Glomerular visceral epithelial cell (primary cell): ENCODE measurements at regions not wholly inside any gene's neighbourhood (a gene's known extent, or its start where the extent isn't known, plus 50 kb on each side); places are given as distances from the start of the nearest gene placed in this dataset.

ENCODE experiments used
- DNase-seq: peaks from one replicate; pipeline ENCODE4 v3.0.0-alpha.2; 2016; ENCODE audit errors: extremely low spot score

DNA sequence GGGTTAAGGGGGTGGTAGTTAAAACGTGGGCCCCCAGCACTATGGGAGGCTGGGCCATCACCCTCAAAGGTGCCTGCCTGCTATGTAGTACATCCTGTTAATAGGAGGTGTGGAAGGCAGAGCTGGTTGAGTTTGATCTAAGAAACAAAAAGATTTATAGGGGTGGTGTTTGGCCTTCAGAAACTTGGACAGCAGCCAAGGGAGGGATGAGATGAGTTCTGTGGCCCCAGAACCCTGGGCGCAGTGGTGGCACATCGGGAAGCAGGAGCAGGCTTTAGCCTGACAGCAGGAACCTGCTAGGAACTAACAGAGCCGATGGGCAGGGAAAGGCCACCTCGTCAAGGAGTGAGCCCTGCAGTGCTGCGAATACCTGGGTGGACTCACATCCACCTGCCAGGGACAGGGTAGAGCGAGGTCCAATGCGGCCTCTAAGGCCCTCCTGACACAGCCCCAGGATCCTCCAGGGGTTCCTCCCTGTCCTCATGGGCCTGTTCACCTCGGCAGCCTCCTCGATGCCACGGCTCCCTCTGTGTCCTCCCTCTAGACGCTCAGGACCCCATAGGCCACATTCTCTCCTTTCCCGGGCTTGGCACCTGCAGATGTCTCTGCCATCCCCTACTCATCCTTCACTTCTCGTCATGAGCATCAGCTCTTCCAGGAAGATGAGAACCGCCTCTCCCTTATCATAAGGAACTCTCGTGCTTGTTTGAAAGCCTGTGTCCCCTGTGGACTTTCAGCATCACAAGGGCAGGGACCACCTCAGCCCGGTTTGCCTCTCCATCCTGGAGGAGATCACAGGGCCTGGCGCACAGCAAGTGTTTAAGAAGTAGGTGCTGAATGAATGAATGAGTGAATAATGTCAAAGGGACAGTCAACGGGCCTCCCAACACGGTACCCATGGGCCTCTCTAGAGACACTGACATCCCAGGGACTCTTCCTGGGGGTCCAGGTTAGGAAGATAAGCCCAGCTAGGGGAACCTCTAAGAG, 103.5 kb upstream of the TNRC6C start:
- no peak for DNase-seq

DNA sequence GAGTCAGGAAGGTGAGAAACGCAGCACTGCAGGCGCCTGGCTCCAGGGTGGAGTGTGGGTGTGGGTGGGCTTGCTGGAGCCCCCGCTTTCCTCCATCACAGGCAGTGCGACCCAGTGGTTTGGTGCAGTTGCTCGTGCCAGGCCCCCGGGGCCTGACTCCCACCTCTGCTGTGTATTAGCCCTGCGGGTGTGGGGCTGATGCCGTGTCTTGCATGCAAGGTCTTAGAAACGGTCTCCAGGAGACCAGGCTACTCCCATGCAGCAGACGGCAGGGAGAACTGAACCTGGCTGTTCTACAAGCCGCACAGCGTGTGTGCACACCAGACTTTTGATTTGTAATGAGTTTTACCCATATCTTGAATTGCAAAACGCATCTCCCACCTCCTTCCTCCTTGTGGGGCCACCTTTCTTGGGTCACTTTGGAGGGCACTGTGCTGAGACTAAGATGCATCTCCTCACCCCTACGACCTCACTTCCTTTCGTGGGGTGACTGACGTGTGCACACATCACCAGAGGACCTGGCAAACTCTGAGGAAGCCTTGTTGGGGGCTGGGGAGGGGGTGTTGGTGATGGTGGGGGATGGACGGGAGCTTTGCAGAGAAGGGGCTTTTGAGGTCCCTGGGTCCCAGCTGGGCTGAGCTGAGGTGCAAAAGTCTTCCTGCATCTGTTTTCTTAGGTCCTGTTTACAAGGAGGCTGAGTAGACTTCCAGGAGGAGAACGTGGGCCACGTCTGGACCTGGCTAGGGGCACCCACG, 101.8 kb upstream of the TNRC6C start:
- DNase-seq = no peak

DNA sequence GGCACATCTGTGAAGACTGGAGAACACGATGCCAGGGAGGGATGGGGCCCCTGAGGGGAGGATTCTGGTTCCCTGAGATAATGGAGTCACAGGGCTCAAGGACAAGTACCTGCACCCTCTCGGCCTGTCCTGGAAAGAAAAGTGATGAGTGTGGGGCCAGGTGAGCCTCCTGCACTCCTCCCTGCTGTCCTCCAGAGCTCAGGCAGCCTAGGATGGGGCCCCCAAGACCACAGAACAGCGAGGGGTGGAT, 101.3 kb upstream of the TNRC6C start:
- no peak for DNase-seq

DNA sequence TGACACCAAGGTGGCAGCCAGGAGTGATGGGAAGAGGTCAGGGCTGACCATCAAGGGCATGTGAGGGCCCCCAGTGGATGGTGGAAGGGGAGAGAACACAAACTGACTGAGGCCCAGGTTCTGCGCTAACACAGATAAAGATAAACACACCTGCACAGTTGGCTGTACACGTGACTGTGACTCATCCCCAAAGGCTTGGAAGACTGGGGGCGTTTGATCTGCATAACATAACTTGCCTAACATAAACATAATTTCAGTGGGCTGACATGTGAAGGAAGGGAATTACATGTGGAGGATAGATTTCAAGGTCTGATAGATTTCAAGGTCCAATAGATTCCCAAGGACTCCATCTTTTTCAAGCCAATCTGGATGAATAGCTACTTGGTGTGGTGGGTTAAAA, 100.9 kb upstream of the TNRC6C start:
- no peak for DNase-seq

DNA sequence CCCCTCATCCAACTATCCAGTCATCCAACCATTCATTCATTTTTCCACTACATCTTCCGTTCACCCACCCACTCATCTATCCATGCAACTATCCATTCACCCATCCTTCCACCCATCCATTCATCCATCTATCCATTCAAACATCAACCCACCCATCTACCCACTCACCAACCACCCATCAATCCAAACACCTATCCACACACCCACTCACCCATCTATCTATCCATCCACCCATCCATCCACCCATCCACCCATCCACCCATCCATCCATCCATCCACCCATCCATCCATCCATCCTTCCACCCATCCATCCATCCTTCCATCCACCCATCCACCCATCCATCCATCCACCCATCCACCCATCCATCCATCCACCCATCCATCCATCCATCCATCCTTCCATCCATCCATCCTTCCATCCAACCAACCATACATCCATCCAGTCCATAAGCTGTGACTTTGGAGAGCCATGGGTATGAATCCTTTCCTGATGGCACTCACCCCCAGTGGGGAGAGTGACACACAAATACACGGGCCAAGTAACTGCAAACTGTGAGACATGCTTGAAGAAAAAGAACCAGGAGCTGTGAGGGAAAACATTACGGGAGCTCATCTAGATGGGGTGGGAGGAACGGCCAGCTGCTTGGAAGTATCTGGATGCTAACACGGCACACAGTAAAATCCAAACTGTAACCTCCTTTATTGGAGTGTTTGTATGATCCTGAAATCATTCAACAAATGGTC, 100.0 kb upstream of the TNRC6C start:
- DNase-seq = no peak

DNA sequence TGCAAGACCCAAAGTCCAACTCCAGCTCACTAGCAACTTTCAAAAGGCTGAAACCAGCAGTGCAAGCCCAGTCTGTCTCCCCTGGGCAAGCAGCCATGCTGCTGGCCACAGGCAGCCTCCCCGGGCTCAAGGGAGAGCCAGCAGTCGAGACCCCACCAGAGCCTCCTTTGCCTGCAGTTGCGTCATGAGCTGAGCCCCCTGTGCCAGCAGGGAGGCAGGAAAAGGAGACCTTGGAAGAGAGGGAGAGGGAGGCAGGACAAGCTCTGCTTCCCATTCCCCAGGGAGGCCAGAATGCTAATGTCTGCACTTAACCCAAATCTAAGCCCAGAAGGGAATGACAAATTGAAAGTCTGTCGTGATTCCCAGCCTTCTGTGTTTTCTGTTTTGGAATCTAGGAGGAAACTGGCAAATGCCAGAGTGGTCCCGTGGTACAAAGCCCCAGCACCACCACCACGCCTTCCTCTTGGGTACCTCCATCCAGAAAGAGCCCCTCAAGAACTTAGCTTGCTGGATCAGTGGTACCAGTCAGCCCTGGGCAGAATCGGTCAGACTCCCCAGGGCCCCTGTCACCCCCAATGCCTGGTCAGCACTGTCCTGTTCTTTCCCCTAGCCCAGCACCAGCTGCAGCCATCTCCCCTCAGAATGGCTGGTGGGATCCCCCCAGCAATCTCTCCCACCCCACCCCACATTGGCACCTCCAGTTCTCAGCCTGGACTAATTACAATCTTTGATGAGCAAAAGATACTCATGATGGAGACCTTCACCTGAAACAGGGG, 99.3 kb upstream of the TNRC6C start:
- no peak for DNase-seq

DNA sequence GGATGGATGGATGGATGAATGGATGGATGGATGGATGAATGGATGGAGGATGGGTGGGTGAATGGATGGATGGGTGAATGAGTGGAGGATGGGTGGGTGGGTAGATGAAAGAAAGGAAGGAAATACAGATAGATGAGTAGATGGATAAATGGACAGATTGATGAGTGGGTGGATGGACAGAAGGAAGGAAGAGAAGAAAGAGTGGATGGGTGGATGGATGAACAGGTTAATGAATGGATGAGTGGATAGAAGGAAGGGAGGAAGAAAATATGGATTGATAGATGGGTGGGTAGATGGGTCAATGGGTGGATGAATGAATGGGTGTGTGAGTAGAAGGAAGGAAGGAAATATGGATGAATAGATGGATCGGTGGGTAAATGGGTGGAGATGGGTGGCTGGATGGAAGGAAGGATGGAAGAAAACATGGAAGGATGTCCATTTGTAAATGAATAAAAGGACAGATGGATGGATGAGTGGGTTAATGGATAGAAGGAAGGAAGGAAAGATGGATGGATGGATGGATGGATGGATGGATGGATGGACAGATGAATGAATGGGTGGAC, 97.3 kb upstream of the TNRC6C start:
- DNase-seq = no peak

DNA sequence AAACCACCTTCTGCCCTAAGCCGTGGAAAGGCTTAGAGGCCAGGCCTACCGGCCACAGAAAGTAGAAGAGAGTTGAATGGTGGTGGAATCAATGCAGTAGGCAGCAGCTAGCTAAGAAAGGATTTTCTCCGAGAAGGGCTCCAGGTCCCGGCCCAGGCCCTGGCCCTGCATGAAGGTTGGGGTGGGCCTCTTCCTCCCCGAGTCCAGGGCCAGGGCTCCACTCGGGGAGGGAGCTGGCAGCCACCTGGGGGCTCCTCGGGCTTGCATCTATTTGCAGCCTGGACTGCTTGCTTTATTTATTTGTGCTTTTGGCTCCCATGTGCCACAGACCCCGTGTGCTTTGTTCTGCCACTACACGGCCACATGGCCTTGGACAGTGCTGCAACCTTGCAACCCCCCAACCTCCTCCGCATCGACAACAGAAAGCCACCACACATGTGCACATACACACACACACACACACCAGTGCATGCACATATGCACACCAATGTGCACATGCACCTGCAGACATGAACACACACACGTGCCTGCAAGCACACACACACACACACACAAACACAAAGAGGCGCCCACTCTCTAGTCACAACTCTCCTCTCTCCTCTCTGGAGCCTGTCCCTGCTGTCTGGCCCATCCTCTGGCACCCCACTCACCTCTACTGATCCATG, 96.4 kb upstream of the TNRC6C start:
- no peak for DNase-seq

DNA sequence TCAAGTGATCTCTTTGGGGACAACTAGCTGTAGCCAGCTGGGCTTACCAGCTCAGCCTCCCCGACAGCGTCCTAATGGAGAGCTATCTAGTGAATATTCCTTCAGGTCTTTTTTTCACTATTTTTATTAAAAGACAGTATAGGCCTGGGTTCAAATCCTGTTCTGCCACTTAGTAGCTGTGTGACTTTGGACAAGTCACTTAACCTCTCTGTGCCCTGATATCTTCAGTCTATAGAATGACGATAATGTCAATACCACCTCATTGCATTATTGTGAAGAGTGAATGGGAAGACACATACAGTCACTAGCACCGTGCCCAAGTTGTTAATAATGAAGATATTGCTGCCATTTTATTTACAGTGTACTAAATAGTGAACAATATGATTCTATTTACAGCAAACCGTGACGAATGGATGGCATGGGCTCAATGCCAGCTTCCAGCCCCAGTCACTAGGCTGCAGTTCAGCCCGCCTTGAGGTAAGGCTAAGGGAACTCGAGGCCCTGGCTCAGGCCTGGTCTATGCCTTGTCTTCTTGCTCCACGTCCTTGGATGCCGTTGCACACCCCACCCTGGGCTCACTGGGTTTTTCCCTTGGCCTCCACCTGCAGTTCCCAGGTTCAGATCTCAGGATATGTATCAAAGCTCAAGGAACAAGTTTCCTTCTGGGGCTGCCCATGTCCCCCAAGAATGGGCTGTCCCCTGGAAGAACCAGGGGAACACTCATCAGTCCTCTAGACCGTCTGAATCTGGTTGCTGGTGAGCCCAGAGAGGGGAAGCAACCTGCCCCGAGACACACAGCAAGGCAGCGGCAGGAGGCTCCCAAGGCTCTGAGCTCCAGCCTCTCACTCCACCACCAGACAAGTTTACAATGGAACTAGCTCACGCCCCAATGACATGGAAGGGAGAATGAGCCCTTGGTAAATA, 95.4 kb upstream of the TNRC6C start:
- no peak for DNase-seq

DNA sequence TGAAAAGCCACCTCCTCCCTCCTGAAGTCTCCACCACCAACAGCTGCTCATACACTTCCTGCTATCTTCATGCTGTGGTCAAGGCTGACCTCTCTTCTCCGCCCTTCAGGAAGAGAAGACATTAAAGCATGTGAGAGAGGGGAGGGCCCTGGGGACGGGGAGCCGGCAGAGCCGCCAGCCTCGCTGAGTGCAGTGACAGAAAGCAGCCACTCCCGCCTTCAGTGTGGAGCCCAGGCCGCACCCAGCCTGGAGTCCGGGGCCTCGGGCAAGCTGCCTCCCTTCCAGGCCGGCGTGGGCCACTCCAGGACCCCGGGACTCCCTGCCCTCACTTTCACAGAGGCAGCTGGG, 94.7 kb upstream of the TNRC6C start:
- DNase-seq = no peak

DNA sequence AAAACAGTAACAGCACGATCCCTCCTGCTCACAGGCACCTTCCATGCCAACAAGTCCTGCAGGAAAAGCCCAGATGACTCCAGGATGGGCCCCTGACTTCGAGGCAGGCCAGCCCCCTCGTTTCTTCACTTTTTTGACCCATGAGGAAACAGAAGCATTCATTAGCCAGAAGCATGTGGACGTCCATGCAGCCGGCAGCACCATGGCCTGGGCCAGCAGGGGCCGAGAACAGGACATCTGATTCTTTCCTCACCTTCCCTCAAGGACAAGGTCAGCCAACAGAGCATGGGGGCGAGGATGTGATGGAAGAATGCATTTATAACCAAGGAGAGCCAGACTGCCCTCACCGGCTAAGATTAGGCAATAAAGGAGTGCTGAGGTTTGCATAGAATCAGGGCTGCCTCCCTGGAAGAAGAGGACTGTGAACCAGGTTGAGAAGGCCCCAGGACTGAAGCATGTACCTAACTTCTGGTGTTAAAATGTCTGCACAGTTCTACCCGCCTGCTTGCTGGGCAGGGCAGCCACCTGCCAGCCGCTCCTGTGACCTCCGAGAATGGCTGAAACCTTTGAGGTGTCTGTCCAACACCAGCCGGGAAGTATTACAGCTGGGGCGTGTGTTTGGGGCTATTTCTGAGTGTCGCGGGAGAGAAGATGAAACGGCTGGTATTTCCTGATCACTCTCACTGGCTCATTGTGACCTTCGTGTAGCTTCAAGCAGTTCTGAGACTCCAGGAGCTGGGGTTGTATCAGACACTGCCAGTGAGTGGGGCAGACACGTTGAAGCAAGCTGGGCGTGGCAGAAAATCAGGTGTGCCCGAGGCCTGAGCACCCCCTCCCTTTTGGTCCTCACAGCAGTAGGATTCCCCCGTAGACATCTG, 94.0 kb upstream of the TNRC6C start:
- DNase-seq = no peak

DNA sequence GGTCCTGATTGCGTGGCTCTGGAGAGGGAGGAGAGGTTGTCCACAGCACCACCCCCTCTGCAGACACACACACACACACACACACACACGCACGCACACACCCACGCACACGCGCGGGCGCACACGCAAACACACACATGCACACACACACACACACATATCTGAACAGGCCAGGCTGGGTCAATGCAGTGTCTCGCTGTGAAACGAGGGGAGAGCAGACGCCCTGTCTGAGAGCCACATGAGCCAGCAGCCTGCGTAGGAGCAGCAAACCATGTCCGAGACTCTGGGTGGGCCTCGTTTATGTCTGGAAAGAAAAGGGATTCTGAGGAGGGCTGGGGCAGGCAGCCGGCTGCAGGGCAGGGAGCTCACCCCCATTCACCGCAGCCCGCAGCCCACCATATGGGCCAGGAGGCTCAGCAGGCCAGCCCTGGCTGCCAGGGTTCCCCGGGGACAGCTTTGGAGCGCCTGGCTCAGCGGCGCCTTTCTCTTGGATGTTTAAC, 93.3 kb upstream of the TNRC6C start:
- no peak for DNase-seq

DNA sequence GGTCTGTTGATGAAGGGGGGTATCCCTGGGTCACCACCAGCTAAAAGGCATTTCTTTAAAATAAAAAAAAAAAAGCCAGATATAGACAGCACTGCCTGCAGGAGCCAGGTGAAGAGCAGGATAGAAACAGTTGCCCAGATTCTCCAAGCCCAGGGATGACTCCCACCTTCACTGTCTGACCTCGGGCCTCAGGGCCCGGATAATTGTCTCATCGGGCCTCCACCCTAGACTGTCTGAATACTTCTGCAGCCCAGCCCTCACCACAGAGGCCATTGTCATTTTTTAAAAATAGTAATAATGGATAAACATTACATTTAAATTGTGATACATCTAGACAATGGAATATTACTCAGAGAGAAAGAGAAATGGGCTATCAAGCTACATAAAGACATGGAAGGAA, 92.8 kb upstream of the TNRC6C start:
- no peak for DNase-seq

DNA sequence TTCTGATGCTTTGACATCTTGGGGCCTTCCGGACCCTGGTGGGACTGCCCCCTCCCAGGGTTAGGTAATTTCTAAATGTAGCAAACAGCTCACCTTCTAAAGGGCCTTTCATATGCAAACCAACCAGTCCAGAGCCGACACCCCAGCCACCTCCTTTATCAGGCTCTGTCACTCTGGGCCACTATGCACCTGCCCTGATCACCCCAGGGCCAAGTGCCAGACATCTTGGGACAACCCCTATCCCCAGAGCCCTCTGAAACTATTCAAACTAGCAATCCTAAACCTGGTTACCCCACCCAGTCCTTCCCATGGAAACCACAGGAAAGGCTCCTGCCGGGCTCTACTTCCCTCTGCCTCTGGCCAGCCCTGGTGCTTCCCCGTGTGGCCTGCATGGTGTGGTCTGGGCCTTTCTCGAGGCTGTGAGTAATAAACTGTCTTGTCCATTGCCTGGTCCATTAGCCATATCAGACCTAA, 91.2 kb upstream of the TNRC6C start:
- DNase-seq = no peak

DNA sequence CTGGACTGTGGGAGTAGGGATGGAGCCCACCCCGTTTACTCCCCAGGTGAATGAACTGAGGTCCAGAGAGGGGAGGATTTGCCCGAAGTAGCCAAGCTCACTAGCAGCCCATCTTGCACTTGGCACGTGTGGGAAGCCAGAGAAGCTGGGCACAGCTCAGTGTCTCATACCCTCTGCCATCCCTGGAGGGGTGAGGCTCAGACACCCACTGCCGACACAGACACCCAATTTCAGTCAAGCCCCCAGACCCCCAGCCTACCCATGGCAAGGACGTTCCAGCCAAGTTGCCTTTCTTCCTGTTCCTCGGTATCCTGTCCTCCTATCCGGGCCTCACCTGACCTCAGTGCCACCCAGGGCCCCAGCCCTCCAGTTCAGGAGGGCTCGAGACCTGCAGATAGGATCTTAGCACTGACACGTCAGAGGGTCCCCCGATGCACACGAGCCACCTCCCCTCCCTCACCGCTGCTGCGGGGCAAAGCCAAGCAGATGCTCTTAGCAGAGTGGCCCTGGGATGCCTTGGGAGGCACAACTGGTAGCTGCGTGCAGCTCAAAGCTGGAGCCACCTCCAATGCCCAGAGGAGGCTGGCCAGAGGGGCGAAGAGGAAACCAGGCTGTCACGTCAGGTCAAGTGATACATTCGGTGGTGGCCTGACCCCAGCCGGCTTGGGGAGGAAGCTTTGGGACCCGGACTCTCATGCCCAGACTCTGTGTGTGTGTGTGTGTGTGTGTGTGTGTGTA, 90.4 kb upstream of the TNRC6C start:
- DNase-seq = no peak

DNA sequence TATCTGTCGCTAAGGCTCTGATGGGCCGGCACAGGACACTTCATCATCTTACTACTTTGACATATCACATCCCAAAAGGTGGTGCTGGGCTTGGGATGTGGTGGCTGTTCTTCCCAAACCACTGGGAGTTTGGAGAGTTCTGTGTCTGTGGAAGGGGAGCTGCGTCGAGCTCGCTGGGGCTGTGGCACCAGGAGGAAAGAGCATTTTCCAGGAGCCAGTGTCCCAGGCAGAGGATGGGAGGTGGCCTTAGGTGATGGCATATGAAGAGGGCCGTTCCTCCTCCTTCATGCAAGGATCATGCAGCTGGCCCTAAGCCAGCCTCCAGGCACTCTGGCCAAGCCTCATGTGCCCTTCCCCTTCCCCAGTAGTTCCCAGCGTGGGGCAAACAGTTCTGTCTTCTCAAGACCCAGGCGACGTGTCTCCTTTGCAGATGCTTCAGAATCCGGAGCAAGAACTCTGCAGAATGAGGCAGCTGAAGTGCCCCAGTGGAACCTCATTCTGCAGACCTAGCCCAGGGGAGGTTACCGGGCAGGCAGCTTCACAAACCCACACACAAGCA, 89.4 kb upstream of the TNRC6C start:
- DNase-seq = no peak

DNA sequence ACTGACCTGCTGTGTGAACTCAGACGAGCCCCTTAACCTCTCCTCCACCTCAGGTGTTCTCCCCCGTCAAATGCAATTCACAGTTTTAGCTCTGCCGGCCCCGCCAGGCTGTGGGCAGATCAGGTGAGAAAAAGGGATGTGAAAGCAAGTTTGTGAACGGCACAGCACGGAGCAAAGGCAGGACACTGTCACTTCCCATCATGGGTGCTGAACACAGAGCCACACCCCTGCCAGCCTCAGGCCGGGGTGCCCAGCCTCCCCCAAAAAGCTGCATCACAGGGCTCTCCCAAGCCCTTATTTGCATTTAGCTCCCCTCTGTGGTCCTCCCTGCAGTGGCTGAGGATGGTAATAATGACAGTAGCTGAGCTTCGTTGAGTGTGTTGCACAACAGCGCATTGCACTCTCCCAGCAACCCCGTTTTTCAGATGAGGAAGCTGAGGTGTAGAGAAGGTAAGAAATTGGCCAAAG, 88.8 kb upstream of the TNRC6C start:
- no peak for DNase-seq
